ENCODE measurements at regions not wholly inside any gene's neighbourhood (a gene's known extent, or its start where the extent isn't known, plus 50 kb on each side); places are given as distances from the start of the nearest gene placed in this dataset.

DNA sequence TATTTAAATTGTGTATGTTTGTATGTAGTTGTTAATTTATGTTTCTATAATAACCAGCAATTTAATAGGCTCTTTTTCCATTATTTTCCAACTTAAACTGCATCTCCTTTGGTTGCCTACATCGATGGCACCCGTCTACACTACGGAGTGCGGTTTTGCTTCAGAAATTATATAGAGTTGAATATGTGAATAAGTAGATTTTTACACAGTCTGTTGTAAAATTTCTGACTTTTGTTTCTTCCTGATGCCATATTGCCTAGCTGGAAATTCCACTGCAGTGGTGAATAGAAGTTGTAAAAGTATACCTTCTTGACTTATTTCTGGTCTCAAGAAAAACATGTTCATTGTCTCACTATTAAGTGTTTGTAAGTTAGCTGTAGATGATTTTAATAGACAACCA, 404.1 kb upstream of the EPHA7 start:
- no peak for DNase-seq

GRCh38 chr6:93822434-93823265, 403.3 kb upstream of the EPHA7 start:
- DNase-seq = no peak

DNA sequence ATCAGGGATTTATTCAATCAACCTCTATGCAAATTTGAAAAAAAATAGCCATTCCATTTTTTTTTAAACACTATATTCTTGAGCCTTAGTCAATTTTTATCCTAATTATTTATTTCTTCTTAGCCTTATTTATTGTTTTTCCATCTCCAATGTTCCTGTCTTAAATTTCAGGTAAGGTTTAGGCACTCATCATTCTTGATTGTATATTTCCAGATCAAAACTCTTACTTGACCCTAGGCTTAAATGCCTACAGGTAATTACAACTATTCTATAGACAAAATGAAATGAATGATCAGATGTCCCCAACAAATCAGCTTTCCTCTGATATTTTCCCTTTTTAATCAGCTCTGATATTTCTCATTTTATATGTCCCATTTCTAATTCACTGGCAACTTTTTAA, 402.6 kb upstream of the EPHA7 start:
- DNase-seq = no peak

DNA sequence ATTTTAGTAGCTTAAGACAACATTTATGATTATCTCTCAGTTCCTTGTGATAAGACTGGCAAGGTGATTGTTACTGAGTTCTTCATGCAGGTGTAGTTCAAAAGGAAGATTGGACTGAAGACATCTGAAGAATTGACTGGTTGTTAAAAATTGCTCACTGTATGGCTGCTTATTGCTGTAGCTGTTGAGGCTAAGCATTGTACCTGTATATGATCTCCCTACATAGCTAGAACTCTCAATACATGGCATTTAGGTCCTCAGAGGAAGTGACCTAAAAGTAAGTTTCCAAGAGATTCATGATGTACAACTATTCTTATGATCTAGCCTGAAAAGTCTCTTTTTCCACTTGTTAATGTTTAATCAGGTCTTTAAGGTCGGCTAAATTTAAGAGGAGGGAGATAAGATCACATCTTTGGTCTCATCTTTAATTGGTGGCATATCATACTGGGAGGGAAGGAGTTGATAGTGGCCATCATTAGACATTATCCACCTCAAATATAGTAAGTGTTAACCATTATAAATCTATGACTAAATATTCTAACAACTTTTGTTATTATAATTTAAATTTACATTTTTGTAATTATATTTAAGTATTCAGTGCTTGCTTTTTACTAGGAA, 401.2 kb upstream of the EPHA7 start:
- no peak for DNase-seq

GRCh38 chr6:93819189-93819588, 399.8 kb upstream of the EPHA7 start:
- DNase-seq = no peak

- DNase-seq = no peak
Observed at GRCh38 chr6:93817937-93818336, 398.6 kb upstream of the EPHA7 start.

DNA sequence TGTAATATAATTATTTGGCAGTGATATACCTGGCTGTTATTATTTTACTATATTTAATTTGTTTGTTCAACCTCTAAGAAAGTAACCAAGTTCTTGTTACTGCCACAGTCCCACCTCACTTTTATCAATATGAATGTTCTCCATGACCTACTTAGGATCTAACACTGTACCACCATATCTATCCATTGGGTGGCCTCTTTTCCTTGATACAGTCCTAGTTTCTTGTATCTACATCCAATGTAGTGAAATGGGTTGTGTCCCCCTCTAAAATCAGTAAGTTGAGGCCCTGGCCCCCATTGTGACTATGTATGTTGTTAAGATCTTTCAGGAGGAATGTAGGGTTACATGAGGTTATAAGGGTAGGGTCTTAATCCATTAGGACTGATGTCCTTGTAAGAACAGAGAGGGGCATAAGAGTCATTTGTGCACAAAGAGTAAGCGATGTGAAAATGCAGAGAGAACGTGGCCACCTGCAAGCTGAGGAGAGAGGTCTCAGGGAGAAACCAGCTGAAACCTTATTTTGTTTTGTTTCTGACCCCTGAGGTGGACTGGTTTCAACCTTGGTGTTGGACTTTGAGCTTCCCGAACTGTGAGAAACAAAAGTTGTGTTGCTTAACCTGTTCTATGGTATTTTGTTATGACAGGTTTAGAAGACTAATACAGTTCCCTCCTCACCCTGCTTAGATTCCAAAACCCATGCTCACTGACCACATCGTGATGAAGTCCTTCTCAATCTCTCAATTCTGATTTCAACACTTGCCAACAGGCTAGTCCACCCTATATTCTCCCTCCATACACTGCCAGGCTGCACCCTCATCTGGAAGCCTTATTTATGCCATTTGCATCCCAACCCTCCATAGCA, 387.3 kb upstream of the EPHA7 start:
- no peak for DNase-seq

- no peak for DNase-seq
Observed at GRCh38 chr6:93801101-93801847, 381.9 kb upstream of the EPHA7 start.

GRCh38 chr6:93799226-93799625, 379.9 kb upstream of the EPHA7 start:
- DNase-seq = no peak

DNA sequence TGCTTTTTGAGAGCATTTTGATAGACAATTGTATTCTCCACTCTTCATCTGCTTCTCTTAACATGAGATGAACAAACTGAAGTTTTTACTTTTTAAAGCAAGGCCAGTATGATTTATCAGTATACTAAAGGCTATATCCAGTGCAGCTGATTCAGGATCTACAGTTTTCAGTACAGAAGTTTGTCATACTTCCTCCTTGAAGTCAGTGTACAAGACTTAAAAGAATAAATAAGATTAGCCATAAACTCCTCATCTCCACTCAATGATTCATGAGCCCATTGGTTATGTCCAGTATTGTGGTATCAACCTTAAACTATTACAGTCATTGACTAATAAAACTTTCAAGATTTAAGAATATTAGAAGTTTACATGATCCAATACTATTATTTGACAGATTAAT, 374.8 kb upstream of the EPHA7 start:
- no peak for DNase-seq

DNA sequence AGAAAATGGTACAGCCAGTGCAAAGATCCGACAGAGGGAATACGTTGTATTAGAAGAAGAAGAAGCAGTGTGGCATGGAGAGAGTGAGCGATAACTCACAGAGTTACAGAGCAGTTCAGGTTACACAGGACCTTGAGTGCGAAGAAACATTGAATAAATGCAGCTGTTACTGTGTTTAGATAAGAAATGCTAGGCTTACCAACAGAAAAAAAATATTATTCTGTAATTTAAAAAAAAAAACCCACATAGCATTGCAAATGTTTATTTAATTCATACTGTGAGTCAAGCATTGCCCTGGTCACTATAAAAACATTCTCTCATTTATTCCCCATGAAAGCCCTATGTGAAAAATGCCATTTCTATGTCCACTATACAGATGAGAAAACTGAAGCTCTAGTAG, 373.4 kb upstream of the EPHA7 start:
- no peak for DNase-seq

GRCh38 chr6:93790981-93791380, 371.6 kb upstream of the EPHA7 start:
- no peak for DNase-seq

GRCh38 chr6:93789532-93789931, 370.2 kb upstream of the EPHA7 start:
- no peak for DNase-seq

GRCh38 chr6:93787841-93788240, 368.5 kb upstream of the EPHA7 start:
- DNase-seq = no peak

- DNase-seq = no peak
Observed at GRCh38 chr6:93786474-93787330, 367.3 kb upstream of the EPHA7 start.

GRCh38 chr6:93785694-93786030, 366.3 kb upstream of the EPHA7 start:
- DNase-seq = no peak

DNA sequence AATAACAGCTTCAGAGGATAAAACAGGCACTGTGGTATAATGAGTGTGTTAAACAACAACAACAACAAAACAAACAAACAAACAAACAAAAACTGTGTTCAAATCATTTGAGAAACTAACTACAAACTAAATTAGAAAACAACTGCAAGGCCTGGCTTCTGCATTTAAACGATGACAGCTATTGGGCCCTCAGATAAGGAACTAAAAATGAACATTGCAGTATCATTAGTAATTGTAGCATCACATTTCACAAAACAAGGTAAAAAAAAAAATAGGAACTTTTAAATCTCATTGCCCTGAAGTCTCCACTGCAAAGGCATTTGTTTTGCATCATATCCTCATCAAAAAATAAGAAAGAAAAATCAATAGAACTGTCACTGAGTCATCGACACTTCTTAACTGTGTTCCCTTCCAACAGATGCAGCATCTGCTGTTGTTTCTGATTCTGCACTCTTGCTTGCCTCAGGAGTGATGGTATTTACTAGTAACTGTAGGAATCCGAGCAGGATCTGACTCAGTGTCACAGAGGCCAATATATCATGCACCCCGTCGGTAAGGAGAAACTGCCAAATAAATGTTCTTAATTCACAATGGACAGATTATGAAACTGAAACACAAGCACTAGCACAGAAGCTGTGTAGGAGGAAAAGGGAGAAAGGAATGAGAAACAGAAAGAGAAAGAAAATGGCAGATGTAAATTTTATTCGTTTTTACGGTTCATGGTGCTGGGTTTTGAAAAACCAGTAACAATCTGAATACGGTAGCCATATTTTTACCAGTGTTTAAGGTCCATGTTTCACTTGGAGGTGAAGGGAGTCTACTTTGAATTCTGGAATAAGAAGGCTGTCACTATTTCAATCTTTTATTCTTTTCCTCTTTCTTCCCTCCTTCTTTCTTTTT, 365.7 kb upstream of the EPHA7 start:
- DNase-seq = no peak

DNA sequence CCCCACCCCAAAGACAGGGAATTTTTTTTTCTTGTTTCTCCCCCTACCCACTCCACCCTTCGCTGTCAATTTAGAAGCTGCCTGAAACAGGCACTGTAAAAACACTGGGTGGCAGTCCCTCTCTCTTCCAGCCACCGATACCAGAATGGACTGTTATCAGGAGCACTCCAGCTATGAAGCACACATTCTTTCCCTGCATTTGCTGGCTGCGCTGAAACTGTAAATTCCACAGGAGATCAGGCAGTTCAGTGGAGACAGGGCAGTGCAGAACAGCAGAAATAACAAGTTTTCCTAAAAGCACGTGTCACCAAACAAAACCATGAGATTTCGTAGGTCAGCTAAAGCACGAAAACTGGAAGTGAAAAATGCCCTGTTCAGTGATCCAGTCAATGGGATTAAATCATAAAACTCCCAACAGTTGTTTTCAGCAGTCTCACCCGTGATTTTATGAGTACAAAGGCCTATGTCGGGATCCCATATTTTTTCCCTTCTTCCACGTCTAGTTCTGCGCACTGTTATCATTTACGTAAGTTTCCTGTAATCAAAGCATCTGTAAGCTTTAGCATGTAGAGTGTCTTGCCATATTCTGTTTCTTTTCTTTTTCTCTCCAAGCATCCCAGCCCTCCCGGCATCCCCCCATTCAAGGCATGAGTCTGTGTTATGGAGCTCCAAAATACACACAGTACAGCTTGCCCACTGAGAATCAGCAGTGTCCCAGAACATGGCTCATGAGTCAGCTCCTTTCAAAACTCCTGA, 359.9 kb upstream of the EPHA7 start:
- DNase-seq = no peak

DNA sequence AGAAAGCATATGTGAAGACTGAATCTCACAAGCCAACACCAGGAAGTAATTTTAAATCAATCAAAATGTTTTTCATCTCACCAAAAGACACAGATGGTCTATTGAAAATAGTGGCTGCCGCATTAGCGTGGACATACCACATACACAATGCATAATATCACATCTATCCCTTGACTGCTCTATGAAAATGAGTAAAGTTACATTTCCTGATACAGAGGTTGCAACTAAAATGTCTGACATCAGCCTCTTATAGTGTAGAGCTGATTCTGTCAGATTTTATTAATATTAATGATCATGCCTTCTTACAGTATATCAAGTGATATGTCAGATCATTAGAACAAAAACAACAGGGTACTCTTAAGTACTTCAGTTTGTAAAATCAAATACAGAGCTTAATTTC, 339.8 kb upstream of the EPHA7 start:
- no peak for DNase-seq

DNA sequence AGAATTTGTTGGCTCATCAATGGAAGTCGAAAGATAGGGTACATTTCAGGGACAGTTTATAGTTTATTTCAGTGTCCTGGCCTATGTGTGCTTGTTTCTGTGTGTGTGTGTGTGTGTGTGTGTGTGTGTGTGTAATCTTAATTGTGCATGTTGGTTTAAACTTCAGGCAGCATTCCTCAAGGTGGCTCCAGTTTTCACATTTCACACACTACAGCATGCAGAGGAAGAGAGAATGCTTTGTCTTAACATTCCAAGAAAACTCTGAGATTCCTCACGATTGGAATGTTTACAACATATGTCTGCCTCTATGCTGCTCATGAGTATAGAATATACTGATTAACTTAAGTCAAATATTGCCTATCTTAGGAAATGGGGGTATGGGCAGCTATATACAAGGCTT, 332.6 kb upstream of the EPHA7 start:
- no peak for DNase-seq

All from T-helper 1 cell (primary cell).